GM10248 (cell line): ENCODE measurements at regions not wholly inside any gene's neighbourhood (a gene's known extent, or its start where the extent isn't known, plus 50 kb on each side); places are given as distances from the start of the nearest gene placed in this dataset.

ENCODE experiments used
- CTCF ChIA-PET: fragments of 300-600 bp; sonication (Branson Sonifier 250); formaldehyde crosslinking; extraction: SDS; loops from one replicate; lab custom pipeline; 2021; ENCODE audit warnings: antibody characterized with exemption; lab: Yijun Ruan, JAX
- POLR2A ChIA-PET: fragments of 350-650 bp; sonication (Branson Sonifier 250); formaldehyde crosslinking; extraction: SDS; loops from one replicate; lab custom pipeline; 2020; ENCODE audit warnings: antibody characterized with exemption; lab: Yijun Ruan, JAX
- DNase-seq: peaks from one replicate; pipeline ENCODE4 v3.0.0; 2012; ENCODE audit errors: extremely low spot score
- TF ChIP-seq, protein P1 (sequence below): IDR thresholded peaks from 2 replicates; pipeline ENCODE4 v1.5.1; 2012; ENCODE audit warnings: mild to moderate bottlenecking, low read depth; ENCODE audit errors: extremely low read depth, missing control alignments, control extremely low read depth

DNA sequence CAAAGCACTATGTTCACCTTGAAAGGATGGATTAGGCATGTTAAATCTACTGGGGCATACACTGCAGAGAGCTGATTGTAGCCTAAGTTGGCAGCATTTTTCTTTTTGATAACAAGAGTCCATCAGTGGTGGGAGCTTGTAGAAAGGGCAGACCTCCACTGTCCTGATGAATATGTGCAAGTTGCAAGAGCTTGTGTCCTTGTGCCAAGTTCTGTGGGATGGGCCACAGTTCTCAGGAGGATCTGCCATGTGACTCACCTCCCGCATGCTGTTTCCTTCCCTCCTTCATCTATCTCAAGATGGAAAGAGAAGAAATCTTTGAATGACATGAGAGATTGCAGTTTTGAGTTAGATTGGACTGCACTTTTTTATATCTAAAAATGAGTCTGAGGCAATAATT, 58.3 kb upstream of the GGTLC1 start:
- ChIA-PET CTCF (no interaction called here), POLR2A (no interaction called here)
- TF ChIP-seq, protein P1, sequence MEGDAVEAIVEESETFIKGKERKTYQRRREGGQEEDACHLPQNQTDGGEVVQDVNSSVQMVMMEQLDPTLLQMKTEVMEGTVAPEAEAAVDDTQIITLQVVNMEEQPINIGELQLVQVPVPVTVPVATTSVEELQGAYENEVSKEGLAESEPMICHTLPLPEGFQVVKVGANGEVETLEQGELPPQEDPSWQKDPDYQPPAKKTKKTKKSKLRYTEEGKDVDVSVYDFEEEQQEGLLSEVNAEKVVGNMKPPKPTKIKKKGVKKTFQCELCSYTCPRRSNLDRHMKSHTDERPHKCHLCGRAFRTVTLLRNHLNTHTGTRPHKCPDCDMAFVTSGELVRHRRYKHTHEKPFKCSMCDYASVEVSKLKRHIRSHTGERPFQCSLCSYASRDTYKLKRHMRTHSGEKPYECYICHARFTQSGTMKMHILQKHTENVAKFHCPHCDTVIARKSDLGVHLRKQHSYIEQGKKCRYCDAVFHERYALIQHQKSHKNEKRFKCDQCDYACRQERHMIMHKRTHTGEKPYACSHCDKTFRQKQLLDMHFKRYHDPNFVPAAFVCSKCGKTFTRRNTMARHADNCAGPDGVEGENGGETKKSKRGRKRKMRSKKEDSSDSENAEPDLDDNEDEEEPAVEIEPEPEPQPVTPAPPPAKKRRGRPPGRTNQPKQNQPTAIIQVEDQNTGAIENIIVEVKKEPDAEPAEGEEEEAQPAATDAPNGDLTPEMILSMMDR, result no peak
- no peak for DNase-seq

DNA sequence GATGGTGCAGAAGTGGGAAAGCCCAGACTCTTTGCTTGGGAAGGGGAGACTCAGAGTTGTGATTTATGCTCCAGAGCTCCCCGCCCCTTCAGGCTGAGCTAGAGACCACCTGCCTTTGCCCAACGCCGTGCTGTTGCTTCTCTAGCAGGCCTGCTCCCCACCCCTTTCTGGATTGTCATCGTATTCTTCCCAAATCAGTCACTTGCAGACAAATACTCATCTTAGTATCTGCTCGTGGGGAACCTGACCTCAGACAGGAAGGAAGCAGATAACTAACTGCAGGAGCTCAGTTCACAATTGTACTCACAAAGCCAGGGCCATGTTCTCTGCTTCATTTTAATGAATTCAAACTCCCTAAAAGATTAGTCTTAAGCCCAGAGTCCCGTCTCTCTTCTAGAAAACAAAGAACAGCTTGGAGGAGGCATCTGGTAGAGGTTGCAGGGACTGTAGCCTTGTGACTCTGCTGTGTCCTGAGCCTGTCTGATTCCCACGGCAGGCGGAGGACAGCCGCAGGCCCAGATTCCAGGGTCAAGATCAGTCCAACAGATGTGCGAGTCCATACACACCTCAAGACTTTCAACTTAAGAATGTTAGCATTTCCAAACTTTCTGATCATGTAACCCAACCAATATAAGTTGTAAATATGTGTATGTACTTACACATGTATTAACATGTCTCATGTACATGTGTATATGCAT, 57.2 kb upstream of the GGTLC1 start:
- ChIA-PET POLR2A (no interaction called here), CTCF (no interaction called here)
- DNase-seq, result no peak
- TF ChIP-seq, protein P1, result no peak

DNA sequence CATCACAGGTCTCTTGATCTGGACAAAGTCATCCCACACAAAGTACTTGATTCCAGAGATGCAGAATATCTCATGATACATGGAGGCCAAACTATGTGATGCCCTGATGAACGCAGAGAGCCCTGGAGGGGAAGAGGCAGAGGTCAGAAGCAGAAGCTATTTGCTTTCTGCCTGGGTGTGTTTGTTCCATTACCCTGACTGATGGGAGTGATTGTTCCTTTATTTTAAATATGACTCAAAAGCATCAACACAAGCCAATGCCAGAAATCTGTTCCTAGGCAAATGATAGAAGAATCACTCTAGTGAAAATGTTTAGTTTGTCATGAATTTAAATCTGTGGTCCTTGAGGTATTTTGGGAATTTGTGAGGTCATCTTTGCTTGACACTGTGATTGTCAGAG, 54.7 kb upstream of the GGTLC1 start:
- TF ChIP-seq, protein P1, result no peak
- no peak for DNase-seq
- CTCF ChIA-PET, result no interaction called here
- POLR2A ChIA-PET, result no interaction called here

DNA sequence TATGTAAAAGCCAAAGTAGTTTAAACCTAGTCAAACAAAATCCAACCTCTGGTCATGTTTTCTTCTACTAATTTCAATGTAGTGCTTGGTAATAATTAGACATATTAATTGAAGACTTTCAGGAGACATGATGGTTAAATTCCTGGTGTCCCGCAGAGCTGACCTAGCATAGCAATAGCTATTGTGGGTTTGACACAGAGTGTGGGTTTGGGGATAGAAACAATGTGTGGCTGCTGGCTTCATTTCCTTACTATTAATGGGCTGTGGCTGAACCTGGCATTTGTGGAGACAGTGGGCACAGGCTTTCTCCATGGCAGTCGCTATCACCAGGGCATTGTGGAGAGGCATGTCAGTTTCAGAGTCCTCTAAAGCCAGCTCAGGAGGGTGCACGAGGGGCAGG, 54.1 kb upstream of the GGTLC1 start:
- TF ChIP-seq, protein P1, result no peak
- POLR2A ChIA-PET, result no interaction called here
- CTCF ChIA-PET, result no interaction called here
- DNase-seq, result no peak

DNA sequence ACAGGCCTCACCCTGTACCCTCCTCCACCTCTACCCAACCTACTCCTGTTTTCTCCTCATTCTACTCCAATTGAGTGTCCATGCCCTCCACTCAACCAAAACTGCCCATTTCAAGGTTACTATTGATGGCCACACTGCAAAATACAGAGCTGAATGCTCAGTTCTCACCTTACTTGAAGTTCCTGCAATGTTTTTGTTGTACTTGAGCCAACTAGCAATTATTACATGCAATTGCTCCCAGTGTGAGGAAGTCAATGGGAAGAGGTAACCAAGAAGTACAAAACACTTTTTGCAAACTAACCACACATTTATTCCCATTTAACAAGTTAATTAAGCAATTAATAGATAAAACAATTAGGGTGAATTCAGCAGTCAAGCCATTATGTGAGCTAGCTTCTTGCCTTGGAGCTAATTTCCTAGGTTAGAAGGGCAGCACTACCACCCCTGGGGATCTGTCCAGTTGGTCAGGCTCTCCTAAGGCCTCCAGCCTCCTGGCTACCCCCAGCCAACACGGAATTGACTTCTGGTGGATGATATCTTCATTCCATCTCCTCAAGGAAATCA, 52.4 kb upstream of the GGTLC1 start:
- ChIA-PET POLR2A (no interaction called here), CTCF (no interaction called here)
- TF ChIP-seq, protein P1, result no peak
- no peak for DNase-seq

DNA sequence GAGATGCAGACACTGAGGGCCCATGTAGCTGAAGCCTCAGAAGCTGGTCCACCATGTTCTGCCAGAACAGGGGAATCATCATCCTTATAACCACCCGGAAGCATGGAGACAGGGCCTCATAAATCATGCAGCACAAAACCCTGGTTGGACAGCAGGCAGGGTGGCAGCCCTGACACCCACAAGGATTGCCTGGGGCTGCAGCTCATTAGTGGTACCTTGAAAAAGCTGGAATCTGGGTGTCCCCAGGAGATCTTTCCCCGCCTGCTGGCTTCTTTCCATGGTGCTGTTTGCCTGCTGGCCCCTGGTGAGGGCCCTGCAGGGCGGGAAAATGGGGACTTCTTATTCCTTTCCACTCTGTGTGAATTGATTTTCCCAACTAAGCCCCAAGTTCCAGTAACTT, 50.6 kb upstream of the GGTLC1 start:
- ChIA-PET POLR2A (no interaction called here), CTCF (no interaction called here)
- TF ChIP-seq, protein P1, result no peak
- DNase-seq, result no peak
